GM19240 (cell line): ENCODE measurements at regions not wholly inside any gene's neighbourhood (a gene's known extent, or its start where the extent isn't known, plus 50 kb on each side); places are given as distances from the start of the nearest gene placed in this dataset.
"Not testable (repeated sequence)": the region's sequence is repeated elsewhere in the genome, so short reads cannot be mapped to it uniquely, and the experiment has no call there.

Experiments
- DNase-seq: peaks from one replicate; pipeline ENCODE4 v3.0.0; 2011; ENCODE audit warnings: low spot score; ENCODE audit not compliant: insufficient read length

DNA sequence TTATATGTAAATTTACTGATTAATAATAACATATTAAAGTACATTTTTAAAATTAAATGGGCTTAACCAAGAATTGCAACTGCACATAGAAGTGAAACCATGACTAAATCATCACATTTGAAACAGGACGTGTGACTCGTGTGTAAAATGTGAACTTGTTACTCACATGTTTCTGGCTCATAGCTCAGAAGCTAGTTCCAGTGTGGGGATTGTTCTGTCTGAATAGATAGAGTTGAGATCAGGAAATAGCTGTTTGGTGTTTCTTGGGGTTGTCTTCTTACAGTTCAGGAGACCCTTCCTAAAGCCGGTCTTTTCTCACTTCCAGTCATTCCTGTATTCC lies 130.9 kb downstream of the LAT start:
- DNase-seq: not testable (repeated sequence)

DNA sequence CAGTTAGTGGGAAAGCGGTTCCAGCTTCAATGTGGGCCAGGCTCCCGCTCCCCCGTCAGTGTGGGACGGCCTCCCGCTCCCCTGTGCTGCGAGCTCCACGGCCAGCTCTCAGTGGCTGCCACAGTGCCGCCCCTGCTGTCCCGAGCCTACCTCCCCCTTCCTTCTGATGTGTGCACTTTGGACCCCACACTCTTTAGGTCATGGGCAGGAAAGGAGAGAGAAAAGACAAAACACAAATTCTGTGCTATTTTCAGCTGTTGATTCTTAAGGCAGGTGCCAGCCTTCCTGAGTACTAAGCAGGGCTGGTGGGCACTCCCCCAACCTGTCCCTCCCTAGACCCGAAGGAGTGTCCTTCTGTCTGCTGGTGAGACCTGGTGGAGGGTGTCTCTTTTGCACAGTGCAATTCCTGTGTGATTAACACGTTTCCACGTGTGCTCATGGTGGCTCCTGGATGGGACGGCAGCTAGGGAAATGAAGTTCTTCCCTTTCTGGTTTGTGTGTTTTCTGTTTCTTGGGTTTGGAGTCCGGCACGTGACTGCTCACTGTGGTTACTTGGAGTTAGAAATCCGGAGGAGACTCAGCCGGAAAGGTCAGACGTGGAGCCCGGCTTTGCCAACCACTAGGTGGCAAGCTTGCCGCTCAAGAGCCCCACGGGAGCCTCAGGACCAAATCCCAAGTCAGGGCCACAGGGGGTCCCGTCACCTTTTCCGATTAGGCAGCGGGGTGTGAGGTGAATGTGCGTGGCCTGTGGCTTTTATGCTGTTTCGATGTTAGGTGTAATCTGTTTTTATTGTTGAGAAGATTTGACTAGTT lies 130.3 kb downstream of the LAT start:
- DNase-seq: not testable (repeated sequence)

DNA sequence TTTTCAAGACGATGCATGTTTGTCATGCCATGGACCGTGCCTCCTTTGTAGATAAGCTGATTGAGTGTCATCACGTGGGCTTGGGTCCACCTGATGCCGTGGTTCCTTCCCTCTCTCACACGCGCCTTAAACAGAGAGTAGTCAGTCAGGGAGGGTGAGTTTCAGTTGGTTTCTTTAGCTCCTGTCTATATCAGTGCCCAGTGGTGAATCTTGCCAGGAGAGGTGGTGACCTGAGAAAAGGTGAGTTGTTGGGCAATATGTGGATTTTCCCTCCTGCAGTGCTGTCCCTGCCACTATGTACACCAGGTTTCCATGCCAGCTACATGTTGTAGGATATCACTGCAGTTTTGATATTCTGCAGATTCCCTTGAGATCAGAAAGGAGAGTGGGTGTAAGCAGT lies 129.7 kb downstream of the LAT start:
- DNase-seq: no peak

DNA sequence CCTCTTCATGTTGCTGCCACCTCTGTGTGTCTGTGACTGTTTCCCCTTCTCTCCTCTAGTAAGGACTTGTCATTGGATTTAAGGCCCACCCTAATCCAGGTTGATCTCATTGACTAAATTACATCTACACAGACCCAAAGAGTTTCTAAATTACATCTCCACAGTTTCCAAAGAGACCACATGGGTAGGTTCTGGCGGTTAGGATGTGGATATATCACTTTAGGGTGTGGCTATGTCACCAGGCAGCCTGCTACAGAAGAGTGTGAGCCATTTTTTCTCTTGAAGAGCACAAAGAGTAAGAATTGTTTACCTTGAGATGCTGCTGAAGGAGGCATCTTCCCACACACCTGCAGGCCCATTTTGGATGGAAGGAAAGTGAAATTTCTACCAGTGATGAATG lies 128.6 kb downstream of the LAT start:
- not testable (repeated sequence) for DNase-seq

DNA sequence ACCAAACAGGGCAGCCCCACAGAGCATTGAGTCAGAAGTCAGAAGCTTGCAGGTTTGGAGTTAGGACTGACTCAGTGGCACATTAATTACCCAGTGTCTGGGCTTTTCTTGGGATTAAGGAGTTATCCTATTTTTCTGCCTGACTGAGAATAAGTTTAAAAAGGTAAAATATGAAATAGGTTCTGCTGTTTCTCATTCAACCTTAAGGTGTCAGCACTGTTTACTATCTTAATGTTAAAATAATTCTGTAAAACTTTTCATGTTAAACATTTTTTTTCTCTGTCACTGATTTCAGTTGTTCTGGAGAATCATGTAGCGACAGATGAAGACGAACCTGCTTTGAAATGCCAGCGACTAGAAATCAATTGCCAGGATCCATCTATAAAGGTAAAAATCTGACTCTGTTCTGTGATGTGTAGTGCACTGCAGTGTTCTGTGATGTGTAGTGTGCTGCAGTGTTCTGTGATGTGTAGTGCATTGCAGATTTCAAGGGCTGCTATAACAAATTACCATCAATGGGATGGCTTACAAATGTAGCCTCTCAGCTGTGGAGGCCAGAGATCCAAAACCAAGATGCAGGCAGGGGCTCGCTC lies 128.0 kb downstream of the LAT start:
- DNase-seq: no peak

DNA sequence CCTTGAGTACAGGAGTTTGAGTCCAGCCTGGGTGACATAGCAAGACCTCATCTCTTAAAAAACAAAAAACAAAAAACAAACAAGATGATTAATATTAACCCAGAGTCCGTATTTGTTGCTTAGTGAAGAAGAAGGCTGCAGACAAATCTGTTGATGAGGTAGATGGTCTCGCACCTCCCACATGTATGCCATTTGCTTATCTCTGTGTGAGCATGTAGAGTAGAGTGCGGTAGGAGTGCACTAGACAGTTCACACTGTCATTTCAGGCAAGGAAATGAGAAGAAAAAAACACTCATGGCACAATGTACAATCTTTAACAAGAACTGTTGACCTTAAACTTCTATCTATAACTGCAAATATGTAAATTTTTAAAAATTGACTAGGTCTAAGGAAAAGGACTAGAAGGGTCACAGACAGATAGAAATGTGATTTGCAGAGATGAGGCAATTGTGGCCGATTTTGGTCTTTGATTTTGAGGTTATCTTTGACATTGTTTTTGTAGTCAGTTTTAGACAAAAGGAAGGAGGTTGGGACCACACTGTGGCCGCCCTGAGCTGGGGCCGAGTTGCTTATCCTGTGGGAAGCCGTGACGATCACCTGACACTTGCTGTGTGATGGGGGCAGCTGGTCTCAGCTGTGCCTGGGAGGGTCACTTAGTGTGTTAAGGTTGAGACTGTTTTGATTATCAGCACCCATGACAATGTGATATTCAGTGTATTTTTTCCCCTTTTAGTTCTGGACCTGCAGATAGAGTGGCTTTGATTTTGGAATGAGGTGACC lies 127.2 kb downstream of the LAT start:
- DNase-seq: not testable (repeated sequence)

DNA sequence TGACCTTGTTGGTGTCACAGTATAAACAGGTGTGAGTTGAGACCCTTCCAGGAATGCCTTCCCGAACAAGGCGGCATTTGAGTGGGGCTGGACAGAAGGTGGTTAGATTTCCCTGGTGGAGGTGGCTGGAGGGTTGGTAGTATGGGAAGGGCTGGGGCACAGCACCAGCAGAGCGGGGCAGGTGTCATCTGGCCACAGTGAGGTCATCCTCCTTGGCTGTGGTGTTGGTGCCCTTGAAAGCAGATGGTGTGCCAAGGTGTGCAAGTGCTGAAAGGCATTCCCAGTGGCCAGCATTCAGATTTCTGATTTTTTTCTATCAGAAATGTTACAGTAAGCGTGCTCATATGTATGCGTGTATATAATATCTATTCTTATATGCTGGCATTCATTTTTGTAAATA lies 126.6 kb downstream of the LAT start:
- no peak for DNase-seq

DNA sequence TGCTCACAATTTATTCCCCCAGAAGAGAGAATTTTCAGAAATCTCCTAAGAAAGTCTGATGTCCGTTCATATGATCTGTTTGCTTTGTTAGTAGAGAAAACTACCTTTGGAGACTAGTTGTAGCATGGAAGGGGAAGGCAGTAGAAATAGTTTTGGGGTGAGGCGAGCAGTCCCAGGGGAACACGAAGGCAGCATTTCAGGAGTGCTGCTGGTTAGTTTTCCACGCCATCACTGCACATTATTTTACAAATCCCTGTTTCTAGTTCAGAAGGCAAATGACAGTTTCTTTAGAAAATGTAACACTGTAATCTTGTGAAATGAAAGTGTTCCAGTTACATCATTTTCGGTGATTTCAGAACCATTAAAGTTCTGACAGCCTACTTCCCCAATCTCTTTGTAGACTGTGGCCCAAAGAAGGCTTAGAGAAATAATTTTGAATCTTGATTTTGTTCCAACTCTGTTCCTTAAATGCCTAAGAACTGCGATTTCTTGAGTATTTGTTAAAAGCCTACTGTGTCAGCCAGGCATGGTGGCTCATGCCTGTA lies 123.8 kb downstream of the LAT start:
- not testable (repeated sequence) for DNase-seq

DNA sequence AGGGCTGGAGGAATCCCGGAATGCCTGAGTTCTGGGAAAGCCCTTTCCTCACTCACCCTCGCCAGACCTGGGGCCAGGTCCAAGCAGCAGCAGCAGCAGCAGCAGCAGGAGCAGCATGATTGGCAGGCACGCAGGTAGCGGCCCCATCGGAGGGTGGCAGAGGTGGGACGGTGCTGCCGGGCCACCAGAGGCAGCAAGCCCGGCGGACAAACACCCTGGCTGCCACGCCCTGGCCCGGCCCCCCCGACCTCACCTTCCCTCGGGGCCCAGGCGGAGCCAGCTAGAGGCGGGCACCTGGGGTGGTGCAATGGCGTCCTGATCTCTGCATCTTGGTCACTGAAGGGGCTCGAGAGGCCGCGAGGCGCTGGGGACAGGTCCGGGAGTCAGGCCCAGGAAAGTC lies 122.4 kb downstream of the LAT start:
- DNase-seq: no peak

DNA sequence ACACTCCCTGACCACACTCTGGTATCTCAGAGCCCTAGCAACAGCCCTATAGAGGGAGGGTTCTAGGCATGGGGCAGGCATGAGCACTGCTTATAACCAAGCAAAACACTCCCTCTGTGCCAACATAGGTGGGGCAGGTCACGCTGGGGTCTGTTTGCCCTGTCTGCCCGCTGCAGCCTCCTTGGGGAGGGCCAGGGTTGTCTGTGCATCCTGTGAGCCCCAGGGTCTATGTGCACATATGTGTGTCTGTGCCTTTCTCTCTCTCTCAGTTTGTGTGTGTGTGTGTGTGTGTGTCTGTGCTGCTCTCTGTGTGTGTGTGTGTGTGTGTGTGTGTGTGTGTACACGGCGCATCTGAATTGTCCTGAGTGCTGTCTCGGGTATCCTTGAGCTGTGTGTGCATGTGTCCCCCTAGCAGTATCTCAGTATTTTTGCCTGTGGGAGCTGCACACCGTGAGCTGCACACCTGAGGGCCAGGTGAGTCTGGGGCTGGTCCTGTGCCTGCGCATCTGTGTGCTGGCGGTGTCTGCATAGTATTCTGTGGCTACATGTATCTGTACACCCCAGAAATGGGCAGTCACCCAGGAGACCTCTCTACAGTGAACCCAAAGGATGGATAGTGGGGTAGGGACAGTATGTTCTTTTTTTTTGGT lies 121.5 kb downstream of the LAT start:
- DNase-seq: not testable (repeated sequence)

DNA sequence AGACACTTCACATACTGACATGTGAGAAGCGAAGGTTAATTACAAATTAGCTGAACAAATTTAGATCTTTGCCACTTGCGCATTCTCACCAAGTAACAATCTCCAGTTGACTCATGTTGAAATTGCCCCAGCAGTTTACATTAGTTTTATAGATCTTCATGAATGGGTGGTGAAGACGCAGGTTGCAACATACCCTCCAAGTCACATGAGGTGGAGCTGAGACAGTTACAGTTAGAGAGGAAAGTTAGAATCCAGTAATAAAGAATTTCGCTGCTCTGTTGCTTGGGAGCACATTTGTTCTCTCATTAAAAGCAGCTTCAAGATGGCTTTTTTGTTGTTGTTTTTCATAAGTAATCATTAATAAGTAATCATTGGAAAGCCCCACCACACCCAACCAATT lies 119.7 kb downstream of the LAT start:
- DNase-seq: not testable (repeated sequence)

DNA sequence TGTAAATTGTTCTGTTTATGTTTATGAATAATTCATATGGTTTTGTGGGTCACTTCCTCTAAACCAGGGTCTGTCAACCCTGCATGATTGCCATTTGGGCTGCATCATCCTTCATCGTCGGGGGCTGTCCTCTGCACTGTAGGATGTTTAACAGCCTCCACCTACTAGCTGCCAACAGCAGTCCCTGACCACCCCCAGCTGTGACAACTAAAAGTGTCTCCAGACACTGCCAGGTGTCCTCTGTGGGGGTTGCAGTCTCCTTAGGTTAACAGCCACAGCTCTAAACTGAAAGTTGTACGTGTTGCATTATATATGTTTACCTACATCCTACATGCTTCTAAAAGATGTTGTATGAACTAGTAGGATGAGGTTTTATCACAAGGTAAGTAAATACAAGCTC lies 113.1 kb downstream of the LAT start:
- not testable (repeated sequence) for DNase-seq

DNA sequence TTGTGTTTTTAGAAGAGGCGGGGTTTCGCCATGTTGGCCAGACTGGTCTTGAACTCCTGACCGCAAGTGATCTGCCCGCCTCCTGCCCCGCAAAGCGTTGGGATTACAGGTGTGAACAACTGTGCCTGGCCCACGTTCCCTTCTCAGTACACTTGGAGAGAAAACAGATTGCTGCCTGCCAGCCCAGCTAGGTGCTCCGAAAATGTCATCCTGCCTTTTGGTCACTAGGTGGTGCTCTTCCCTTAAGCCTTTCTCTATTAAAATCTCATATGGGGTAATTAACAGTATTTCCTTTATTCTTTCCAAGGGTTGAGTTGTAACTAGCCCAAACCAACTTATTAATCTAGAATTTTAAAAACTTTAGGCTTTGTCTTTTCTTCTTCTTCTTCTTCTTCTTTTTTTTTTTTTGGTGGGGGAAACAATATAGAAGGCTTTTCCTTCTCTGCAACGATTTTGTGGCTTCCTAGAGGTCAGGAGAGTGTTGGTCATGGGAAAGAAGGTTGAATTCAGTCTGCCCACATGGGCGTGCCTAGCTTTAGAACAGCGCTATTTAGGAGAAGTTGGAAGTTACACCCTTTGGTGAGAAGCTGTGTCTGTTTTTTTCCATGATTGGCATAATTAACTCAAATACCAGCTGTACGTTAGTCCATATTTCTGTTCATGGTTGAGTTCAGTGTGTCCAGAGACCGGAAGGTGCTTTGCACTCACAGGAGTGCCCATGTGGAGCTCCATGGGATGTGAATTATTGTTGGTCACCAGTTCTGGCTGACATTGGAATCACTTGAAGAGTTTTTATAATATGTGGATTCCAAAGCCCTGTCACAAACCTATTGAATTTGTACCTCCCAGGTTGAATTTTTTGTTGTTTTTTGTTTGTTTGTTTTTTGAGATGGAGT lies 110.1 kb downstream of the LAT start:
- DNase-seq: not testable (repeated sequence)

DNA sequence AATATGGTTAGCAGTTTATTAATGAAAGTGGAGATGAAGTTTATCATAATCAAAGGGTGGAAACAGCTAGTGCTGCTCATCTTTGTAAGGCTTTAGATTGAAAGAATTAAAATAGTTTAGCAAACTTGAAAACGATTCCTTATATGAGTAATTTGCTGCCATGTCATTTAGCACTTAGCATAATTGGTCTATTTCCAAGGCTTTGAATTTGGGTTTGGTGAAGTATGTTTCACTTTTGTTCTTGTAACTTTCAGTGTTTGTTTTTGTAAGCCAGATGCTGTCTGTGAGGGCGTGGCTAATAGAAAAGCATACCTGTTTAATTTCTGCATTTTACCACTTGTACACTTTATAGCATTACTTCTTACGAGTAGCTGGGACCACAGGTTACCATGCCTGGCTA lies 109.5 kb downstream of the LAT start:
- DNase-seq: not testable (repeated sequence)

DNA sequence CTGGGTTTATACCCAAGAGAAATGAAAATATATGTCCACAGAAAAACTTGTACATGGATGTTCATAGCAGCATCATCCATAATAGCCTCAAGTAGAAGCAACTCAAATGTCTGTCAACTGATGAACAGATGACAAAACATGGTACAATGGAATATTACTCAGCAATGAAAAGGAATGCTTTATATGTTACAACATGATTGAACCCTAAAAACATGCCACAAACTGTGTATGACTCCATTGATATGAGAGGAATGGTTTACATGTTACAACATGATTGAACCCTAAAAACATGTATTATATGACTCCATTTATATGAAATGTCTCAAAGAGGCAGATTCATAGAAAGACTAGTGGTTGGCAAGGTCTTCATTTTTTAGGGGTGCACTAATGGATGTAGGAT lies 104.8 kb downstream of the LAT start:
- DNase-seq: not testable (repeated sequence)

DNA sequence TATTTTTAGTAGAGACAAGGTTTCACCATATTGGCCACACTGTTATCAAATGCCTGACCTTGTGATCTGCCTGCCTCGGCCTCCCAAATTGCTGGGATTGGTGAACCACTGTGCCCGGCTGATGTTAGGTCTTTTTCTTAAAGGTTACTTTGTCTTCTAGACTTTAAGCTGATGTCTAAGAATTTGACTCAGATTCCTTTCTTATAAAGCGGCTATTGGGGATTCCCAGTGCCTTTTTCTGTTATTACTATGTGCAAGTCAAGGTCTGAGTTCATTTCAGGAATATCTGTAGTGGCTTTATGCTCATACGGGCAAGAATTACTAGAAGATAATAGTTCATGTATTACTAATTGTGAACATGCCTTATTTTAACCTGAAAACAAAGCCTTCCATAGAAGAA lies 102.8 kb downstream of the LAT start:
- DNase-seq: not testable (repeated sequence)

DNA sequence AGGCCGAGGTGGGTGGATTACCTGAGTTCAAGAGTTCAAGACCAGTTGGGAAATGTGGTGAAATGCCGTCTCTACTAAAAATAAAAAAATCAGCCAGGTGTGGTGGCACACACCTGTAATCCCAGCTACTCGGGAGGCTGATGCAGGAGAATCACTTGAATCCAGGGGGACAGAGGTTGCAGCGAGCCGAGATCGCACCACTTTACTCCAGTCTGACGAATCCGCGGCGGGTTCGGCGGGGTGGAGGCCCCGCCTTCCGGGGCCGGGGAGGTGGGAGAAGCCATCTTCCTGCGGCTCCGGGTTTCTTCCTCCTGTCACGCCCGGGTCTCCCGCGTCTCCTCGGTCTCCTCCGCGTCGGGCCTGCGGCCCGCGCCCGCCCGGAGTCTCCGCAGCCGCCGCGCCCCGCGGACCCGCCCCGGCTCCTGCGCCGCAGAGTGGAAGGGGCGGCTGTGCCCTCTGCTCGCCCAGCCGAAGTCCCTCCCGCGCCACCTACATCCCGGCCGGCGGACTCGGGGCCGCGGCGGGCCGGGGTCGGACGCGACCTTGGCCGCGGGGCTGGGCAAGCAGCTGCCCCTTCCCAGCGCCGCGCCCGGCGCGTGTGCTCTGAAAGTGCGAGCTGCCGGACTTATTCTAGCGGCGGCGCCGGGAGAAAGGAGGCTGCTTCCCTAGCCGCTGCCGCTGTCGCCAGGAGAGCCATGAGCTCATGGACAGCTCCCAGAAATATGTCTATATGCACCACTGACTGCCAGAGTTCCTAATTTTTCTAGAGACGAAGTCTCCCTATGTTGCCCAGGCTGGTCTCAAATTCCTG lies 97.2 kb downstream of the LAT start:
- not testable (repeated sequence) for DNase-seq

DNA sequence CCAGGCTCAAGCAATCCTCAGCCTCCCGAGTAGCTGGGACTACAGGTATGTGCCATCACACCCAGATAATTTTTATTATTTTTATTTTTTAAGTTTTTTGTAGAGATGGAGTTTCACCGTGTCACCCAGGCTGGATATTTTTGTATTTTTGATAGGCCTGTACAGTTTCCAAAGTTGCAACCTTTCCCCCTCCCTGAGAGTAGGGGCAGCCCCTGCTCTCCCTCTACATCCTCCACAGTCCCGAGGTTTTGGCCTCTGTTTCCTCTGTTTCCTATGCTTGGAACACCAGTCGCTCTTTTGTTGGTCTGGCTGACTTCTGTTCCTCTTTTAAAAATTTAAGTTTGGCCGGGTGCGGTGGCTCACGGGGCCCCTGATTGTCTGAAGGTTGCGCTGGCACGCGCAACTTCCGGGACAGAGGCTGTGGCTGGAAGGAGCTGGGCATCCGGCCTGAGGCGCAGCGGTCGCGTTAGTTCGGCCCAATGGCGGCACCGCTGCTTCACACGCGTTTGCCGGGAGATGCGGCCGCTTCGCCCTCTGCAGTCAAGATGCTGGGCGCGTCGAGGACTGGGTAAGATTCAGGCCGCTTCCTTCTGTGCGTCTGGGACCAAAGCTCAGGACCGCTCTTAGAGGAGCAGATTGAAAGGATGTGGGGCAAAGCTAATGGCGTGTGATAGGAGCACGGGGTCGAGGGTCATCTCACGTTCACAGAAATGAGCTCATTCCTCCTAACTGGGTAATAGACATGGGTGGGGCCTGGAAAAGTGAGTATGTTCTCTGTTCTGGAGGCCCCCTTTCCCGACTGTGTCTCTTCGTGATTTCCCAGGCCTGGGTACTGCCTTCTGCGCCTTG lies 89.9 kb downstream of the LAT start:
- not testable (repeated sequence) for DNase-seq

DNA sequence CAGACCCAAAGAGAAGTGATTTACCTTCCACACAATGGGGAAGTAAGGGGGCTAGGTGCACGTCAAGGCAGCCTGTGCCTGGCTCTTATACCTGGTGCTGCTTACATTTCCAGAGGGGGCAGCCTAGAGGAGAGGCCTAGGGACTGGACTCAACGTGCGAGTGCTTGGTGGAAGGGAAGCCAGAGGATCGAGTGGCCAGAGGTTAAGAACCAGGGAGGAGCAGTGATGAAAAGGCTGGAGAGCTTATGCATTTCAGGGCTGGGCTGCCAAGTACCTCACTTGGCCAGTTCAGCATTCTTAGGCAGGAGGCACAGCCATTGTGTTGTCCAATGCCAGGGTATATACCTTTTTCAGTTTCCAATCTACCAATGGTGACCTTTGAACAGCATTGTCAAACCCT lies 77.4 kb downstream of the LAT start:
- DNase-seq: not testable (repeated sequence)
